ENCODE measurements at regions not wholly inside any gene's neighbourhood (a gene's known extent, or its start where the extent isn't known, plus 50 kb on each side); places are given as distances from the start of the nearest gene placed in this dataset.

DNA sequence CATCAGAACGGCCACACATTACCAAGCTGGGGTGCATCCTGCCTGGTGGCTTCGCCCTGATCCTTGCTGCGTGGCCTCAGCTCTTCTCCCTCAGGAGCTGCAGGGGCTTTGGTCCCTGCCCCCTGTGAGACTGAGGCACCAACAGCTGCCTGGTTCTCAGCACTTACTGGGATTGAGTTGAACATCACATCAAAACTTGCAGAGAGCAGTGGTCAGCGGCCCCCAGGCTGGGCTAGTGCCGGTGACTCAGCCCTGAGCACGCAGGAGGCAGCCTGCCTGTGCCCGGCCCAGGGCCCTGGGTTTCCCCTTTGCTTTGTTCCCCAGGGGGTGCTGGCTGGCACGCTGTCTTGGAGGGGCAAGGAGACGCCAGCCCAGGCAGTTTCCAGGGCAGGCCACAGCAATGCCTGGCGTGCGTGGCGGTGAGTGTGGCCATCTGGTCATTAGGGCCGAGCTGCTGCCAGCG, 63.3 kb downstream of the DLL1 start:
- no peaks in the 10 kb centered on the region for H3K36me3 ChIP-seq (ENCODE audit: control insufficient read depth in 3 of 3, insufficient read depth in 2 of 3, low read depth in 1 of 3, low read length in 3 of 3)
- peaks cover 0 to 4% (median 0%) of the 10 kb centered on the region in 3 donors for H3K4me1 ChIP-seq (ENCODE audit: control insufficient read depth in 3 of 3, insufficient read depth in 2 of 3, low read depth in 1 of 3, low read length in 2 of 3)
- no peak overlapping the region for H3K27ac ChIP-seq (ENCODE audit: low read depth in 1 of 3, low read length in 2 of 3)
- no peak overlapping the region for H3K4me3 ChIP-seq (ENCODE audit: low read depth in 1 of 3, low read length in 3 of 3)
- DNase-seq = no peak
- H3K9me3 ChIP-seq (ENCODE audit: control insufficient read depth in 2 of 2, insufficient read depth in 1 of 2, low read depth in 1 of 2, low read length in 1 of 2) = peaks cover 0 to 4% of the 10 kb centered on the region in 2 donors
- FAIRE-seq = no peak
- no peaks in the 10 kb centered on the region for H3K27me3 ChIP-seq (ENCODE audit: control insufficient read depth in 3 of 3, insufficient read depth in 3 of 3, low read length in 3 of 3)
- 84 to 91% (median 90%) methylated on average over 14 of the region's 14 CpGs for WGBS, 3 donors

DNA sequence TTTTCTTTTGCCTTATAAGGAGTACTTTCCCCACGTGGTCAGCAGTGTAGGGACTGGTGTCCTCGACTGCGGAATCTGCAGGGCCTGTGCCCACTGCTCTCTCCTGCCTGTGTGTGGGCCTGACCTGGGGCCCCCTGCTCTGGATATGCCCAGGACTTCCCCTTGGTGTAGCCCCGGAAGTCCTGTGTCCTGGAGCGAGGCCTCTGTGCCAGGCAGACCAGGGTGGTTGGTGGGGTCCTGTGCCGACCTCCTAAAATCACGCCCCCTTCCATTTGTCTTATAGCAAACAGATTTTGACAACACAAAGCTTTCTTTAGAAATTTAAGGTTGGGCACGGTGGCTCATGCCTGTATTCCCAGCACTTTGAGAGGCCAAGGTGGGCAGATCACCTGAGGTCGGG, 64.2 kb downstream of the DLL1 start:
- WGBS, 3 donors = 82 to 84% (median 83%) methylated on average over 9 of the region's 9 CpGs
- Histone ChIP-seq H3K9me3 (ENCODE audit: control insufficient read depth in 2 of 2, insufficient read depth in 1 of 2, low read depth in 1 of 2, low read length in 1 of 2) (peaks cover 0 to 4% of the 10 kb centered on the region in 2 donors), H3K4me1 (ENCODE audit: control insufficient read depth in 3 of 3, insufficient read depth in 2 of 3, low read depth in 1 of 3, low read length in 2 of 3) (peaks cover 0 to 4% (median 0%) of the 10 kb centered on the region in 3 donors), H3K27me3 (ENCODE audit: control insufficient read depth in 3 of 3, insufficient read depth in 3 of 3, low read length in 3 of 3) (no peaks in the 10 kb centered on the region), H3K36me3 (ENCODE audit: control insufficient read depth in 3 of 3, insufficient read depth in 2 of 3, low read depth in 1 of 3, low read length in 3 of 3) (no peaks in the 10 kb centered on the region), H3K4me3 (ENCODE audit: low read depth in 1 of 3, low read length in 3 of 3) (no peak overlapping the region), H3K27ac (ENCODE audit: low read depth in 1 of 3, low read length in 2 of 3) (no peak overlapping the region)
- no peak for DNase-seq
- FAIRE-seq = no peak

- Histone ChIP-seq H3K9me3 (ENCODE audit: control insufficient read depth in 2 of 2, insufficient read depth in 1 of 2, low read depth in 1 of 2, low read length in 1 of 2) (peaks cover 0 to 4% of the 10 kb centered on the region in 2 donors), H3K4me1 (ENCODE audit: control insufficient read depth in 3 of 3, insufficient read depth in 2 of 3, low read depth in 1 of 3, low read length in 2 of 3) (peaks cover 0 to 4% (median 0%) of the 10 kb centered on the region in 3 donors), H3K27ac (ENCODE audit: low read depth in 1 of 3, low read length in 2 of 3) (no peak overlapping the region), H3K4me3 (ENCODE audit: low read depth in 1 of 3, low read length in 3 of 3) (no peak overlapping the region), H3K36me3 (ENCODE audit: control insufficient read depth in 3 of 3, insufficient read depth in 2 of 3, low read depth in 1 of 3, low read length in 3 of 3) (no peaks in the 10 kb centered on the region), H3K27me3 (ENCODE audit: control insufficient read depth in 3 of 3, insufficient read depth in 3 of 3, low read length in 3 of 3) (no peaks in the 10 kb centered on the region)
- WGBS, 3 donors = 73 to 84% (median 81%) methylated on average over 22 of the region's 22 CpGs
- FAIRE-seq = no peak
- no peak for DNase-seq
Measured at GRCh38 chr6:170225852-170226417, 64.9 kb downstream of the DLL1 start.

GRCh38 chr6:170224694-170225660, 65.9 kb downstream of the DLL1 start:
- 46 to 73% (median 56%) methylated on average over 23 of the region's 23 CpGs for WGBS, 3 donors
- Histone ChIP-seq H3K4me1 (ENCODE audit: control insufficient read depth in 3 of 3, insufficient read depth in 2 of 3, low read depth in 1 of 3, low read length in 2 of 3) (peaks cover 0 to 4% (median 0%) of the 10 kb centered on the region in 3 donors), H3K27me3 (ENCODE audit: control insufficient read depth in 3 of 3, insufficient read depth in 3 of 3, low read length in 3 of 3) (no peaks in the 10 kb centered on the region), H3K36me3 (ENCODE audit: control insufficient read depth in 3 of 3, insufficient read depth in 2 of 3, low read depth in 1 of 3, low read length in 3 of 3) (no peaks in the 10 kb centered on the region), H3K9me3 (ENCODE audit: control insufficient read depth in 2 of 2, insufficient read depth in 1 of 2, low read depth in 1 of 2, low read length in 1 of 2) (no peaks in the 10 kb centered on the region), H3K27ac (ENCODE audit: low read depth in 1 of 3, low read length in 2 of 3) (no peak overlapping the region), H3K4me3 (ENCODE audit: low read depth in 1 of 3, low read length in 3 of 3) (no peak overlapping the region)
- DNase-seq (peak in 1 of 2 donors; percentile 26), FAIRE-seq (no peak)

DNA sequence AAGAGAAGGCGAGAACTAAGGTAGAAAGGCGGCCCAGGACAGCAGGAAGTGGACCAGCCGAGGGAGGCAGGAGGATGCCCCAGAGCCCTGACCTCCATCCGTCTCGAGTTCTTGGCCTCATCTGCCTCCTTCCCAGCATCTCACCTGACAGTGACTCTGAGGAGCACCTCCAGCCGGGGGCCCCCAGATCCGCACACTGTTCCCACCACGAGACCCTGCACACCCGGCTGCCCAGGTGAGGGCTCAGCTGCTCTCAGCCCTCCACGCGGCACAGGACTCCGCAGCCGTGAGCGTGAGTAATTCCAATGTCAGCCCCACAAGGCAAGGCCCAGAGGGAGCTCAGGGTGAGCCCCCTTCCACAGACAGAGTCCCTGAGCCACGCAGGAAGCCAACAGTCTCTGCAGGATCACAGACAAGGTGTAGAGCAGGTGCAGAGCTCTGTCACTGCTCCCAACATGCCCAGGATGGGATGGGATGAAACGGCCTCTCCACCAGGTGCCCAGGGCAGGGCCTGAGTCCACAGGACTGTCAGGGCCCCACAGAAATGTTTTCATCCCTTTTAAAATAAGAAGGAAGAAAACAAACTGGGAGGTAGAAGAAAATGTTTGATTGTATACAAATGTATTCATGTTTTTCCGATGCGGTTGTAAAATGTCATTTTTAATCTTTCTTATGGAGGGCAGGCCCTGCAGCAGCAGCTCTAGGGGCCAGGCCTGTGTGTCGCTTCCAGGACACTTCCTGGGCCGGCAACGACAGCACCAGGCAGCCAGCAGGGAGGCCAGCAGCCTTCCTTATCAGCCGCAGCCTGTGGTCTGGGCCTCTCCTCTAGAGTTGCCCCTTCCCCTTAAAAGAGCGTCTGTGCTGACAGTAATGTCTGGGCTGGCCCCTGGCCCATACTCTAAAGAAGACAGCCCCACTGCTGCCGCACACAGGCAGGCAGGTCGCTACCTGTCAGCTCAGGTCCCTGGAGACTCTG, 66.9 kb downstream of the DLL1 start:
- H3K4me3 ChIP-seq (ENCODE audit: low read depth in 1 of 3, low read length in 3 of 3) = no peak overlapping the region
- 80 to 85% (median 84%) methylated on average over 25 of the region's 25 CpGs for WGBS, 3 donors
- H3K27ac ChIP-seq (ENCODE audit: low read depth in 1 of 3, low read length in 2 of 3) = no peak overlapping the region
- no peaks in the 10 kb centered on the region for H3K36me3 ChIP-seq (ENCODE audit: control insufficient read depth in 3 of 3, insufficient read depth in 2 of 3, low read depth in 1 of 3, low read length in 3 of 3)
- no peak for FAIRE-seq
- no peaks in the 10 kb centered on the region for H3K27me3 ChIP-seq (ENCODE audit: control insufficient read depth in 3 of 3, insufficient read depth in 3 of 3, low read length in 3 of 3)
- H3K9me3 ChIP-seq (ENCODE audit: control insufficient read depth in 2 of 2, insufficient read depth in 1 of 2, low read depth in 1 of 2, low read length in 1 of 2) = no peaks in the 10 kb centered on the region
- DNase-seq = no peak
- H3K4me1 ChIP-seq (ENCODE audit: control insufficient read depth in 3 of 3, insufficient read depth in 2 of 3, low read depth in 1 of 3, low read length in 2 of 3) = peaks cover 0 to 4% (median 0%) of the 10 kb centered on the region in 3 donors

GRCh38 chr6:170222498-170223471, 68.1 kb downstream of the DLL1 start:
- Histone ChIP-seq H3K9me3 (ENCODE audit: control insufficient read depth in 2 of 2, insufficient read depth in 1 of 2, low read depth in 1 of 2, low read length in 1 of 2) (no peaks in the 10 kb centered on the region), H3K27me3 (ENCODE audit: control insufficient read depth in 3 of 3, insufficient read depth in 3 of 3, low read length in 3 of 3) (no peaks in the 10 kb centered on the region), H3K27ac (ENCODE audit: low read depth in 1 of 3, low read length in 2 of 3) (no peak overlapping the region), H3K36me3 (ENCODE audit: control insufficient read depth in 3 of 3, insufficient read depth in 2 of 3, low read depth in 1 of 3, low read length in 3 of 3) (no peaks in the 10 kb centered on the region), H3K4me3 (ENCODE audit: low read depth in 1 of 3, low read length in 3 of 3) (no peak overlapping the region), H3K4me1 (ENCODE audit: control insufficient read depth in 3 of 3, insufficient read depth in 2 of 3, low read depth in 1 of 3, low read length in 2 of 3) (peaks cover 0 to 4% (median 0%) of the 10 kb centered on the region in 3 donors)
- whole genome bisulfite sequencing, 3 donors = 42 to 48% (median 46%) methylated on average over 32 of the region's 32 CpGs
- peak in 1 of 2 donors; percentile 16 for DNase-seq
- FAIRE-seq = no peak

DNA sequence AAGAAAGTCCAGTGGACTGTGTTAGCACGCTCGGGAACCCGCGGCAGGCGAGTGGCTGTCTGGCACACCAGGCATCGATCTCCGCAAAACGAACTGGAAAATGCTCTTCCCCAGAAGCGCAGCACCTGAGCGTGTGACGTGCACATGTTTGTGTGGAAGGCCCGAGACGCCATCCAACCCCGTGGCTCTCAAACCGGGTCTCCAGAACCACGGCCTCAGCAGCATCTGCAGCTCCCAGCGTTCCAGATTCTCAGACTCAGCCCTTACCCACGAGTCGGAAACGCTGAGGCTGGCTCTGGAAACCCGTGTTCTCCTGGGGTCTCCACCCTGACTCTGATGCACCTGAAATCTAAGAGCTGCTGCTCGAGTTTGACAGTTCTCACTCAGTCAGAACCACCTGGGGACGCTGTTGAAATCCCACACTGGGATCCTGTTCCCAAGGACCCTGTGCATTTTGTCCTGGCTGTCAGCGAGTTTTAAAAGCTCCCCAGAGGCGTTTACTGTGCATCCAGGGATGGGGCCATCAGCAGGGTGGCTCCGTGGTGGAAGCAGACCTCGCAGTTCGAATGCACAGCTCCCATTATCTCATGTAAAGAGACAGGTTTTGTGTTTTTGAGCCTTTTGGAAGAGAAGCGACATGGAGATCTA, 69.0 kb downstream of the DLL1 start:
- no peak for FAIRE-seq
- Histone ChIP-seq H3K4me1 (ENCODE audit: control insufficient read depth in 3 of 3, insufficient read depth in 2 of 3, low read depth in 1 of 3, low read length in 2 of 3) (peaks cover 0 to 4% (median 0%) of the 10 kb centered on the region in 3 donors), H3K36me3 (ENCODE audit: control insufficient read depth in 3 of 3, insufficient read depth in 2 of 3, low read depth in 1 of 3, low read length in 3 of 3) (no peaks in the 10 kb centered on the region), H3K4me3 (ENCODE audit: low read depth in 1 of 3, low read length in 3 of 3) (no peak overlapping the region), H3K27me3 (ENCODE audit: control insufficient read depth in 3 of 3, insufficient read depth in 3 of 3, low read length in 3 of 3) (no peaks in the 10 kb centered on the region), H3K9me3 (ENCODE audit: control insufficient read depth in 2 of 2, insufficient read depth in 1 of 2, low read depth in 1 of 2, low read length in 1 of 2) (no peaks in the 10 kb centered on the region), H3K27ac (ENCODE audit: low read depth in 1 of 3, low read length in 2 of 3) (no peak overlapping the region)
- no peak for DNase-seq
- WGBS, 3 donors = 81 to 86% (median 85%) methylated on average over 29 of the region's 29 CpGs

Data from small intestine (tissue), 7 donors.